ENCODE measurements at regions not wholly inside any gene's neighbourhood (a gene's known extent, or its start where the extent isn't known, plus 50 kb on each side); places are given as distances from the start of the nearest gene placed in this dataset.

- no peak overlapping the region for H3K4me3 ChIP-seq (ENCODE audit: low read depth, low read length)
- no peaks in the 10 kb centered on the region for H3K36me3 ChIP-seq (ENCODE audit: control insufficient read depth, insufficient read depth, low read length)
- H3K9me3 ChIP-seq (ENCODE audit: control insufficient read depth, insufficient read depth, low read length): no peaks in the 10 kb centered on the region
- no peaks in the 10 kb centered on the region for H3K4me1 ChIP-seq (ENCODE audit: control insufficient read depth, insufficient read depth, low read length)
- no peak overlapping the region for H3K9ac ChIP-seq (ENCODE audit: low read depth, low read length)
- no peaks in the 10 kb centered on the region for H3K27me3 ChIP-seq (ENCODE audit: control insufficient read depth, insufficient read depth, low read length)
These were observed 619.1 kb upstream of the BCHE start for GRCh38 chr3:166456286-166456685.

- Histone ChIP-seq H3K4me1 (ENCODE audit: control insufficient read depth, insufficient read depth, low read length) (no peaks in the 10 kb centered on the region), H3K9me3 (ENCODE audit: control insufficient read depth, insufficient read depth, low read length) (no peaks in the 10 kb centered on the region), H3K27me3 (ENCODE audit: control insufficient read depth, insufficient read depth, low read length) (no peaks in the 10 kb centered on the region), H3K4me3 (ENCODE audit: low read depth, low read length) (no peak overlapping the region), H3K36me3 (ENCODE audit: control insufficient read depth, insufficient read depth, low read length) (no peaks in the 10 kb centered on the region), H3K9ac (ENCODE audit: low read depth, low read length) (no peak overlapping the region)
These were observed 618.5 kb upstream of the BCHE start for GRCh38 chr3:166455744-166456143.

GRCh38 chr3:166453478-166453877, 616.3 kb upstream of the BCHE start:
- no peak overlapping the region for H3K9ac ChIP-seq (ENCODE audit: low read depth, low read length)
- H3K36me3 ChIP-seq (ENCODE audit: control insufficient read depth, insufficient read depth, low read length): no peaks in the 10 kb centered on the region
- no peaks in the 10 kb centered on the region for H3K9me3 ChIP-seq (ENCODE audit: control insufficient read depth, insufficient read depth, low read length)
- no peaks in the 10 kb centered on the region for H3K4me1 ChIP-seq (ENCODE audit: control insufficient read depth, insufficient read depth, low read length)
- H3K27me3 ChIP-seq (ENCODE audit: control insufficient read depth, insufficient read depth, low read length): no peaks in the 10 kb centered on the region
- H3K4me3 ChIP-seq (ENCODE audit: low read depth, low read length): no peak overlapping the region

- Histone ChIP-seq H3K36me3 (ENCODE audit: control insufficient read depth, insufficient read depth, low read length) (no peaks in the 10 kb centered on the region), H3K9ac (ENCODE audit: low read depth, low read length) (no peak overlapping the region), H3K4me3 (ENCODE audit: low read depth, low read length) (no peak overlapping the region), H3K9me3 (ENCODE audit: control insufficient read depth, insufficient read depth, low read length) (no peaks in the 10 kb centered on the region), H3K27me3 (ENCODE audit: control insufficient read depth, insufficient read depth, low read length) (no peaks in the 10 kb centered on the region), H3K4me1 (ENCODE audit: control insufficient read depth, insufficient read depth, low read length) (no peaks in the 10 kb centered on the region)
These were observed 614.8 kb upstream of the BCHE start for GRCh38 chr3:166451997-166452396.

GRCh38 chr3:166447513-166447912, 610.3 kb upstream of the BCHE start:
- H3K9me3 ChIP-seq (ENCODE audit: control insufficient read depth, insufficient read depth, low read length): no peaks in the 10 kb centered on the region
- H3K4me3 ChIP-seq (ENCODE audit: low read depth, low read length): no peak overlapping the region
- H3K27me3 ChIP-seq (ENCODE audit: control insufficient read depth, insufficient read depth, low read length): no peaks in the 10 kb centered on the region
- no peak overlapping the region for H3K9ac ChIP-seq (ENCODE audit: low read depth, low read length)
- H3K36me3 ChIP-seq (ENCODE audit: control insufficient read depth, insufficient read depth, low read length): no peaks in the 10 kb centered on the region
- peaks cover 5% of the 10 kb centered on the region for H3K4me1 ChIP-seq (ENCODE audit: control insufficient read depth, insufficient read depth, low read length)

- Histone ChIP-seq H3K4me1 (ENCODE audit: control insufficient read depth, insufficient read depth, low read length) (peaks cover 5% of the 10 kb centered on the region), H3K9ac (ENCODE audit: low read depth, low read length) (no peak overlapping the region), H3K27me3 (ENCODE audit: control insufficient read depth, insufficient read depth, low read length) (no peaks in the 10 kb centered on the region), H3K9me3 (ENCODE audit: control insufficient read depth, insufficient read depth, low read length) (no peaks in the 10 kb centered on the region), H3K36me3 (ENCODE audit: control insufficient read depth, insufficient read depth, low read length) (no peaks in the 10 kb centered on the region), H3K4me3 (ENCODE audit: low read depth, low read length) (no peak overlapping the region)
These were observed 609.8 kb upstream of the BCHE start for GRCh38 chr3:166446986-166447385.

GRCh38 chr3:166446291-166446690, 609.1 kb upstream of the BCHE start:
- Histone ChIP-seq H3K4me1 (ENCODE audit: control insufficient read depth, insufficient read depth, low read length) (peaks cover 5% of the 10 kb centered on the region), H3K9ac (ENCODE audit: low read depth, low read length) (no peak overlapping the region), H3K9me3 (ENCODE audit: control insufficient read depth, insufficient read depth, low read length) (no peaks in the 10 kb centered on the region), H3K4me3 (ENCODE audit: low read depth, low read length) (no peak overlapping the region), H3K27me3 (ENCODE audit: control insufficient read depth, insufficient read depth, low read length) (no peaks in the 10 kb centered on the region), H3K36me3 (ENCODE audit: control insufficient read depth, insufficient read depth, low read length) (no peaks in the 10 kb centered on the region)

- no peaks in the 10 kb centered on the region for H3K36me3 ChIP-seq (ENCODE audit: control insufficient read depth, insufficient read depth, low read length)
- H3K4me3 ChIP-seq (ENCODE audit: low read depth, low read length): no peak overlapping the region
- H3K9ac ChIP-seq (ENCODE audit: low read depth, low read length): no peak overlapping the region
- H3K4me1 ChIP-seq (ENCODE audit: control insufficient read depth, insufficient read depth, low read length): peaks cover 5% of the 10 kb centered on the region
- no peaks in the 10 kb centered on the region for H3K9me3 ChIP-seq (ENCODE audit: control insufficient read depth, insufficient read depth, low read length)
- H3K27me3 ChIP-seq (ENCODE audit: control insufficient read depth, insufficient read depth, low read length): no peaks in the 10 kb centered on the region
These were observed 608.6 kb upstream of the BCHE start for GRCh38 chr3:166445865-166446264.

GRCh38 chr3:166444756-166445155, 607.5 kb upstream of the BCHE start:
- Histone ChIP-seq H3K27me3 (ENCODE audit: control insufficient read depth, insufficient read depth, low read length) (no peaks in the 10 kb centered on the region), H3K4me1 (ENCODE audit: control insufficient read depth, insufficient read depth, low read length) (peaks cover 5% of the 10 kb centered on the region), H3K9ac (ENCODE audit: low read depth, low read length) (no peak overlapping the region), H3K36me3 (ENCODE audit: control insufficient read depth, insufficient read depth, low read length) (no peaks in the 10 kb centered on the region), H3K4me3 (ENCODE audit: low read depth, low read length) (no peak overlapping the region), H3K9me3 (ENCODE audit: control insufficient read depth, insufficient read depth, low read length) (no peaks in the 10 kb centered on the region)

- H3K4me1 ChIP-seq (ENCODE audit: control insufficient read depth, insufficient read depth, low read length): peaks cover 5% of the 10 kb centered on the region
- no peak overlapping the region for H3K9ac ChIP-seq (ENCODE audit: low read depth, low read length)
- no peaks in the 10 kb centered on the region for H3K27me3 ChIP-seq (ENCODE audit: control insufficient read depth, insufficient read depth, low read length)
- H3K36me3 ChIP-seq (ENCODE audit: control insufficient read depth, insufficient read depth, low read length): no peaks in the 10 kb centered on the region
- no peaks in the 10 kb centered on the region for H3K9me3 ChIP-seq (ENCODE audit: control insufficient read depth, insufficient read depth, low read length)
- H3K4me3 ChIP-seq (ENCODE audit: low read depth, low read length): no peak overlapping the region
These were observed 607.1 kb upstream of the BCHE start for GRCh38 chr3:166444336-166444735.

GRCh38 chr3:166435469-166436057, 598.3 kb upstream of the BCHE start:
- no peaks in the 10 kb centered on the region for H3K36me3 ChIP-seq (ENCODE audit: control insufficient read depth, insufficient read depth, low read length)
- H3K4me3 ChIP-seq (ENCODE audit: low read depth, low read length): no peak overlapping the region
- no peaks in the 10 kb centered on the region for H3K27me3 ChIP-seq (ENCODE audit: control insufficient read depth, insufficient read depth, low read length)
- H3K9me3 ChIP-seq (ENCODE audit: control insufficient read depth, insufficient read depth, low read length): no peaks in the 10 kb centered on the region
- H3K4me1 ChIP-seq (ENCODE audit: control insufficient read depth, insufficient read depth, low read length): no peaks in the 10 kb centered on the region
- no peak overlapping the region for H3K9ac ChIP-seq (ENCODE audit: low read depth, low read length)

- Histone ChIP-seq H3K9me3 (ENCODE audit: control insufficient read depth, insufficient read depth, low read length) (no peaks in the 10 kb centered on the region), H3K36me3 (ENCODE audit: control insufficient read depth, insufficient read depth, low read length) (no peaks in the 10 kb centered on the region), H3K4me1 (ENCODE audit: control insufficient read depth, insufficient read depth, low read length) (no peaks in the 10 kb centered on the region), H3K4me3 (ENCODE audit: low read depth, low read length) (no peak overlapping the region), H3K9ac (ENCODE audit: low read depth, low read length) (no peak overlapping the region), H3K27me3 (ENCODE audit: control insufficient read depth, insufficient read depth, low read length) (no peaks in the 10 kb centered on the region)
These were observed 595.8 kb upstream of the BCHE start for GRCh38 chr3:166433060-166433459.
